ENCODE measurements at regions not wholly inside any gene's neighbourhood (a gene's known extent, or its start where the extent isn't known, plus 50 kb on each side); places are given as distances from the start of the nearest gene placed in this dataset.

DNA sequence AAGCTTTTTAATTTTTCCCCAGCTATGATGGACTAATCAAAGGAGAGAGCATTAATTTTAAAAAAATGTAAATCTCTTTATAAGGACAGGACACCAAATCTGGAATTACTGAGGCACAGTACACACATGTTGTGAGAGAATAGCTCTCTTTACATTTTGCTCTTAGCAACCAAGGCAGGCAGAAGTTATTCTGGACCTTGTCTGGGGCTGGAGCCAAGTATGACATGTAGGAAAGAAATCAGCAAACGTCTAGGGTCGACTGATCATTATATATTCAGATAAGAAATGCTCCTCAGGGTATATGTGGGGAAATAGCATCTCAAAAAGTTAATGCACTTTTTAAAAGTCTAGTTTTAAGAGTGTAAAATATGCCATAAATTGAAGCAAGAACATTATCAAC lies 1330.0 kb upstream of the CELF4 start:
- TF ChIP-seq, protein P1, sequence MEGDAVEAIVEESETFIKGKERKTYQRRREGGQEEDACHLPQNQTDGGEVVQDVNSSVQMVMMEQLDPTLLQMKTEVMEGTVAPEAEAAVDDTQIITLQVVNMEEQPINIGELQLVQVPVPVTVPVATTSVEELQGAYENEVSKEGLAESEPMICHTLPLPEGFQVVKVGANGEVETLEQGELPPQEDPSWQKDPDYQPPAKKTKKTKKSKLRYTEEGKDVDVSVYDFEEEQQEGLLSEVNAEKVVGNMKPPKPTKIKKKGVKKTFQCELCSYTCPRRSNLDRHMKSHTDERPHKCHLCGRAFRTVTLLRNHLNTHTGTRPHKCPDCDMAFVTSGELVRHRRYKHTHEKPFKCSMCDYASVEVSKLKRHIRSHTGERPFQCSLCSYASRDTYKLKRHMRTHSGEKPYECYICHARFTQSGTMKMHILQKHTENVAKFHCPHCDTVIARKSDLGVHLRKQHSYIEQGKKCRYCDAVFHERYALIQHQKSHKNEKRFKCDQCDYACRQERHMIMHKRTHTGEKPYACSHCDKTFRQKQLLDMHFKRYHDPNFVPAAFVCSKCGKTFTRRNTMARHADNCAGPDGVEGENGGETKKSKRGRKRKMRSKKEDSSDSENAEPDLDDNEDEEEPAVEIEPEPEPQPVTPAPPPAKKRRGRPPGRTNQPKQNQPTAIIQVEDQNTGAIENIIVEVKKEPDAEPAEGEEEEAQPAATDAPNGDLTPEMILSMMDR (conservative IDR thresholded peaks at IDR 0.05; ENCODE audit: control insufficient read depth, insufficient read depth, low read depth, low read length) = no peak
- H3K4me3 ChIP-seq (ENCODE audit: control insufficient read depth, low read depth, low read length) = no peak overlapping the region
- DNase-seq (ENCODE audit: low read depth) = no peak

DNA sequence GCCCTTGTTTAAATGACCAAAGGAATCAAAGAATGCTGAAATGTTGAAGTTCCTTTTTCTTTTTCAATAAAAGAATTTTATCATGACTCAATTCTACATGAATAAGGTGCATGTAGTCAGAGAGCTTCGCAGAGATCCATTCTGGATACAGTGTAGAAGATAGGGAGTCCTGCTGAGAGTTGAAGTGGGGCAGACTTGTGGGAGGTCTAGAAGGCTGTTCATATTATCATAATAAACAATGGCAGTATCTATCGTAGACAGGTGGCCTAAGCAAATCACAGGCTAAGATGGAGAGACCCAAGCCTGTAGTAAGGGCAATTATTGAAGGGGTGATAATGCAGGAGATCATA lies 1322.0 kb upstream of the CELF4 start:
- TF ChIP-seq, protein P1 (conservative IDR thresholded peaks at IDR 0.05; ENCODE audit: control insufficient read depth, insufficient read depth, low read depth, low read length) = no peak
- H3K4me3 ChIP-seq (ENCODE audit: control insufficient read depth, low read depth, low read length) = no peak overlapping the region
- no peak for DNase-seq (ENCODE audit: low read depth)

DNA sequence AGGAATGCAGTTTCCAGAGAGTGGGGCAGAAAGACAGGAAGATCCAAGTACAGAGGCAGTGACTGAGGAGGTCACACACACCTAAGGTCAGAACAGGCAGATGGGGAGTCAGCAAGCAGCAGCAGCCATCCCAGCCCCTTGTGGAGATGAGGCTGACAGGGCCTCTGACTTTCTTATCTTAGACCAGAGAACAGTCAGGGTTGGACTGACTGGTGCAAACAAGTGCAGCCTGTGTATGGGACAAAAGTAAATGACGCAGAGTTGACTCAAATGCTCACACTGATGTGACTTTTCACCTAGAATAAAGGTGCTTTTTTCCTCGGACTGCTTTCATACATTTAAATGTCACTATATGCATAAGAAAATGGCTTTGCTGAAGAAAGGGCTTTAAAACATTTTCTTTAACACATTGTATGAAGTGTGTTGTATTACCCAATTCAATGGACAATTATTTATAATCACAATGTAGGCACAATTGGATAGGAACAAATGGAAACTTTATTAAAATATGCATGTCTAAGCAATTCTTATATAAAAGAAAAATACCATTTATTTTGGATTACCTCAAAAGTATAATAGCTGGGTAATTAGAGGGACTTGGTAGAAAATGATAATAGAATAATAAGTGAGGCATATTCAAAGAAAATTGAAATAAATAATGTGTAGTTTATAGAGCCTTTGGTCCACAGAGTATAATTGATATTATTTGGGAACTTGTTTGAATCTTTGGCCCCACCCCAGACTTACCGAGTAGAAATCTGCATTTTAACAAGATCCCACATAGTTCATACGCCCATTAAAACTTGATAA lies 1321.5 kb upstream of the CELF4 start:
- no peak for DNase-seq (ENCODE audit: low read depth)
- H3K4me3 ChIP-seq (ENCODE audit: control insufficient read depth, low read depth, low read length) = no peak overlapping the region
- TF ChIP-seq, protein P1 (conservative IDR thresholded peaks at IDR 0.05; ENCODE audit: control insufficient read depth, insufficient read depth, low read depth, low read length) = no peak

DNA sequence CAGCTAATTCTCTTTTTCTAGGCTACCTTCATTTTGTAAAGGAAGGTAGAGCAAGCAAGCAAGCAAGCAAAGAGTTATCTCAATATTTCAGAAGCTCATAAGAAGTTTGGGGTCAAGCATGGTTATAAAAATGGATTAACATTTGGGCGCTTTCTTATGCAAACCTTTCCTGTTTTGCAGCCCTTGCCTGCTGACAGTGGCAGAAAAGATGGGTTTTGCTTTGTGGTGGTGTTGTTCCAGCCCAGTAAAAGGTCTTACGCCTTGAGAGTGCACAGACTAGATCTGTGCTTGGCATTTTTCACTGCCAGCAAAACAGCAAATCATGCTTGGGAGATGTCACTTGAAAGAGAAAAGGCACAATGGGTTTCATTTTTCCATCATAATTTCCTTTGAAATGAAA lies 1320.6 kb upstream of the CELF4 start:
- TF ChIP-seq, protein P1 (conservative IDR thresholded peaks at IDR 0.05; ENCODE audit: control insufficient read depth, insufficient read depth, low read depth, low read length) = no peak
- no peak overlapping the region for H3K4me3 ChIP-seq (ENCODE audit: control insufficient read depth, low read depth, low read length)
- no peak for DNase-seq (ENCODE audit: low read depth)

DNA sequence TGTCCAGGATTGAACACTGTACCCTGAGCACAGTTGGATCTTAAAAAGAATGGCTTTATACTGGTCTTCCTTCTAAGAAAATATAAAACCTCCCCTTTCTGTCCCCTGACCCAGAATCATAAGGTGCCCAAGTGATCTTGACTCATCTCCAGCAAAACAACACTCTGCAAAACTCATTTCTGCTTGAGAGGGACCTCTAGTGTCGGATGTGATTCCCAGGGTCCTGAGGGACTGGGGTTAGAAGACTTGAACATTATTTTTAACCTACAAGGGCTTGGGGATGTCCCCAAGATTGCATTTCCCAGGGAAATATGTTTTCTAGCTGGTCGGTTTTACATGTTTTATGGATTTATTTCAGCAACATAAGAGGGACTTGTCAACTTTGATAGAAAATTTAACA lies 1318.5 kb upstream of the CELF4 start:
- TF ChIP-seq, protein P1 (conservative IDR thresholded peaks at IDR 0.05; ENCODE audit: control insufficient read depth, insufficient read depth, low read depth, low read length) = no peak
- DNase-seq (ENCODE audit: low read depth) = no peak

DNA sequence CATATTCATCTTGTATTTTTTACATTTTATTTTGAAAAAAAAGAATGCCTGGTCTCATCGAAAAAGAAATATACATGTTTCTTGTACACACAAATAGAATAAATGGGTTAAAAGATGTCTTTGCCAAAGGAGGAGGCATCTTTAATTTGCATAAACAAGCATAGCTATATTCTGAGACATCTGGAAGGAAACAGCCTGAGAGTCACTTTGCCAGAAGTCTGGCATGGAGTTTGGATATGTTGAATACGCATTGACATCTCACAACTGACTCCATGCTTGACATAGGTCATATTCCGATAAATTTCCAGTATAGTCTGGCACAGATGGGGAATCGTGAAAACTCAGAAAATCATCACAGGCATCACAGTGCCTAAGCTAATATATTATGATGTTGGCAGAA lies 1317.5 kb upstream of the CELF4 start:
- no peak overlapping the region for H3K4me3 ChIP-seq (ENCODE audit: control insufficient read depth, low read depth, low read length)
- TF ChIP-seq, protein P1 (conservative IDR thresholded peaks at IDR 0.05; ENCODE audit: control insufficient read depth, insufficient read depth, low read depth, low read length) = no peak
- no peak for DNase-seq (ENCODE audit: low read depth)

More for the DNA sequence above, 1318.5 kb upstream of the CELF4 start:
- no peak overlapping the region for H3K4me3 ChIP-seq (ENCODE audit: control insufficient read depth, low read depth, low read length)

Measured in fibroblast of mammary gland (primary cell).